ENCODE measurements at regions not wholly inside any gene's neighbourhood (a gene's known extent, or its start where the extent isn't known, plus 50 kb on each side); places are given as distances from the start of the nearest gene placed in this dataset.

DNA sequence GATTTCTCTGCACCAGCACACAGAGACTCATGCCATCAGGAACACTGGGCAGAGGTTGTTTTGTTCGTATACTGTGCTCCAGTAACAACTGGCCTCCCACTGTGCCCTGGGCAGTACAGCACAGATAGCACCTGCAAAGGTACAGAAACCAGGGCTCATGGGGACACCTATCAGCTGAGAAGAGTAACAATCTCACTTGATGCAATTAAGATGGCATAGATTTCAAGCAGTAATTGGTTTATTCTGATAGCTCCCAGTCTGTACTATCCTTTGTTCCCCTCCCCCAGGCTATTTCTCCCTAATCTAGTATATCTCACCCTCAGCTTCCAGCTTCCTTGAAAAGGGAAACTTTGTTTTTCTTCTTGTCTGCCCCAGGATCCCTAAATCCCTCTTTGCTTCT is 343.9 kb upstream of the MMADHC start:
- H3K9me3 Mint-ChIP-seq = peaks cover 6 to 8% of the 10 kb centered on the region in 2 donors
- H3K27me3 Mint-ChIP-seq (ENCODE audit: low read depth in 2 of 2) = no peaks in the 10 kb centered on the region
- H3K27ac Mint-ChIP-seq = no peak overlapping the region
- H3K4me1 Mint-ChIP-seq = no peaks in the 10 kb centered on the region
- no peaks in the 10 kb centered on the region for H3K4me1 ChIP-seq (ENCODE audit: control insufficient read depth, insufficient read depth, low read length)
- H3K4me3 Mint-ChIP-seq = no peak overlapping the region
- no peaks in the 10 kb centered on the region for H3K36me3 ChIP-seq (ENCODE audit: control insufficient read depth, insufficient read depth, low read length)
- TF ChIP-seq CTCF (IDR thresholded peaks at IDR 0.05) = no peak
- H3K9me3 ChIP-seq (ENCODE audit: control insufficient read depth, insufficient read depth, low read length) = no peaks in the 10 kb centered on the region
- intact Hi-C loops (cut with micrococcal nuclease) = no loop called here
- no peak for DNase-seq
- H3K27me3 ChIP-seq (ENCODE audit: control insufficient read depth, insufficient read depth, low read length) = no peaks in the 10 kb centered on the region
- no peak for ATAC-seq
- WGBS (ENCODE audit: insufficient coverage) = 84% methylated on average over 1 of the region's 1 CpG
- no peak overlapping the region for H3K4me3 ChIP-seq (ENCODE audit: low read length)
- H3K36me3 Mint-ChIP-seq = no peaks in the 10 kb centered on the region
- H3K27ac ChIP-seq (ENCODE audit: low read length) = no peak overlapping the region

DNA sequence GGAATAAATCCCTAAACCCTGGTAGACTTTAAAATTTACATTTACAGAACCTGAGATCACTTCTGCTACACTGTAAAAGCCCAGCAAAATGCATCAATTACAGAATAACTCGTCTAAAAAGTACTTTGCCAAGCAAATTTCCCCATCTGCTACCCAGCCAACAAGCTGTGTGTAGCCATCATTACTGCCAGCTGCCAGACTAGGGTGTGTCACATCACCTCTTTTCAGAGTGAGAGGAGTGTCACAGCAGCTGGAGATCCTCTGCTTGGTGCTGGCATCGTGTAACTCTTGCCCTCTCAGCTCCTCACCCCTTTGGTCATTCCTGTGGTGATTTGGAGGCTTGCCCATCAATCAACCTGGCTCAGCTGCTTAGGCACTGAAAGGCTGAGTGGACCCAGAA is 340.4 kb upstream of the MMADHC start:
- Histone ChIP-seq H3K36me3 (ENCODE audit: control insufficient read depth, insufficient read depth, low read length) (no peaks in the 10 kb centered on the region), H3K27me3 (ENCODE audit: control insufficient read depth, insufficient read depth, low read length) (no peaks in the 10 kb centered on the region), H3K4me3 (ENCODE audit: low read length) (no peak overlapping the region), H3K4me1 (ENCODE audit: control insufficient read depth, insufficient read depth, low read length) (no peaks in the 10 kb centered on the region), H3K9me3 (ENCODE audit: control insufficient read depth, insufficient read depth, low read length) (no peaks in the 10 kb centered on the region), H3K27ac (ENCODE audit: low read length) (no peak overlapping the region)
- DNase-seq (no peak), ATAC-seq (no peak)
- H3K27me3 Mint-ChIP-seq (ENCODE audit: low read depth in 2 of 2) = no peaks in the 10 kb centered on the region
- H3K27ac Mint-ChIP-seq = no peak overlapping the region
- H3K4me3 Mint-ChIP-seq = no peak overlapping the region
- WGBS (ENCODE audit: insufficient coverage) = 48% methylated on average over 2 of the region's 2 CpGs
- peaks cover 5 to 11% of the 10 kb centered on the region in 2 donors for H3K9me3 Mint-ChIP-seq
- intact Hi-C loops (cut with micrococcal nuclease) = no loop called here
- H3K36me3 Mint-ChIP-seq = no peaks in the 10 kb centered on the region
- no peaks in the 10 kb centered on the region for H3K4me1 Mint-ChIP-seq
- no peak for TF ChIP-seq CTCF (IDR thresholded peaks at IDR 0.05)

- H3K36me3 Mint-ChIP-seq = no peaks in the 10 kb centered on the region
- Histone ChIP-seq H3K9me3 (ENCODE audit: control insufficient read depth, insufficient read depth, low read length) (no peaks in the 10 kb centered on the region), H3K4me1 (ENCODE audit: control insufficient read depth, insufficient read depth, low read length) (no peaks in the 10 kb centered on the region), H3K27me3 (ENCODE audit: control insufficient read depth, insufficient read depth, low read length) (no peaks in the 10 kb centered on the region), H3K36me3 (ENCODE audit: control insufficient read depth, insufficient read depth, low read length) (no peaks in the 10 kb centered on the region), H3K27ac (ENCODE audit: low read length) (no peak overlapping the region), H3K4me3 (ENCODE audit: low read length) (no peak overlapping the region)
- no peak for DNase-seq
- H3K4me3 Mint-ChIP-seq = no peak overlapping the region
- H3K27ac Mint-ChIP-seq = no peak overlapping the region
- no peak for TF ChIP-seq CTCF (IDR thresholded peaks at IDR 0.05)
- no peaks in the 10 kb centered on the region for H3K4me1 Mint-ChIP-seq
- intact Hi-C loops (cut with micrococcal nuclease) = no loop called here
- H3K27me3 Mint-ChIP-seq (ENCODE audit: low read depth in 2 of 2) = no peaks in the 10 kb centered on the region
- ATAC-seq = no peak
- H3K9me3 Mint-ChIP-seq = peaks cover 5 to 11% of the 10 kb centered on the region in 2 donors
- 29% methylated on average over 1 of the region's 2 CpGs for WGBS (ENCODE audit: insufficient coverage)
Observed at GRCh38 chr2:149926149-149926548, 338.6 kb upstream of the MMADHC start.

DNA sequence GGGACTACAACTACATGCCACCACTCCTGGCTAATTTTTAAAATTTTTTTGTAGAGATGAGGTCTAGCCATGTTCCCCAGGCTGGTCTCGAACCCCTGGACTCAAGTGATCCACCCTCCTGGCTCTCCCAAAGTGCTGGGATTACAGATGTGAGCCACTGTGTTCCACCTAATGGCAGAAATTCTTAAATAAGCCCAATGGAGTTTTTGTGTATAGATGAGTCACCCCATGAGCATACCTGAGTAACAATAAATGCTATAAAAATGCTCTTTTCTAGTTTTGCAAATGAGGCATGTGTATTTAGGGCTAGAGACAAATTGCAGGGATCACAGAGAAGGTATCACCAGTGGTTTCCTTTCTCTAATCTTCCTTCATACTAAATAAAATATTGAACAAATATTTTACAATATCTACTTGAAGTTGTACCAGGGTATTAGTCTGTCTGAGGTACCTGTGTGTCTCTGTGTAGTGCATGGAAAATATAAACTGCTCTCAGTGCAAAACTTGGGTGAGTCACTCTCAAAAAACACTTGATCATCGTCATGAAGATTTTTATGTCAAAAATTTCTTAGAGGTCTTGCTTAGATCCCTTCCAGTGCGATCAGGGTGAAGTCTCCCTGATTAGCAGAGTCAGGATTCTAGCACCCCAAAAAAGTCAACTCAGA is 337.1 kb upstream of the MMADHC start:
- Histone ChIP-seq H3K4me1 (ENCODE audit: control insufficient read depth, insufficient read depth, low read length) (no peaks in the 10 kb centered on the region), H3K27ac (ENCODE audit: low read length) (no peak overlapping the region), H3K4me3 (ENCODE audit: low read length) (no peak overlapping the region), H3K36me3 (ENCODE audit: control insufficient read depth, insufficient read depth, low read length) (no peaks in the 10 kb centered on the region), H3K9me3 (ENCODE audit: control insufficient read depth, insufficient read depth, low read length) (no peaks in the 10 kb centered on the region), H3K27me3 (ENCODE audit: control insufficient read depth, insufficient read depth, low read length) (no peaks in the 10 kb centered on the region)
- intact Hi-C loops (cut with micrococcal nuclease) = no loop called here
- Mint-ChIP-seq H3K27me3 (ENCODE audit: low read depth in 2 of 2) (no peaks in the 10 kb centered on the region), H3K9me3 (peaks cover 9 to 12% of the 10 kb centered on the region in 2 donors), H3K27ac (no peak overlapping the region), H3K36me3 (peaks cover 7% of the 10 kb centered on the region), H3K4me3 (no peak overlapping the region), H3K4me1 (no peaks in the 10 kb centered on the region)
- ATAC-seq (no peak), DNase-seq (no peak)
- WGBS (ENCODE audit: insufficient coverage) = 81% methylated on average over 3 of the region's 3 CpGs
- no peak for TF ChIP-seq CTCF (IDR thresholded peaks at IDR 0.05)
